ENCODE measurements at regions not wholly inside any gene's neighbourhood (a gene's known extent, or its start where the extent isn't known, plus 50 kb on each side); places are given as distances from the start of the nearest gene placed in this dataset.

- Histone ChIP-seq H2BK20ac (ENCODE audit: low read depth, low read length) (no peak overlapping the region), H4K8ac (ENCODE audit: low read depth in 2 of 2, low read length in 2 of 2) (no peak overlapping the region), H2AK5ac (ENCODE audit: low read depth, low read length) (no peak overlapping the region), H3K23ac (ENCODE audit: low read depth, low read length) (no peak overlapping the region), H4K20me1 (ENCODE audit: insufficient read depth, low read length) (no peaks in the 10 kb centered on the region), H3K4me3 (ENCODE audit: insufficient read depth, low read depth, low read length) (no peak overlapping the region), H3K36me3 (ENCODE audit: control insufficient read depth, insufficient read depth, low read length) (no peaks in the 10 kb centered on the region), H3K79me1 (ENCODE audit: low read depth in 1 of 2, low read length in 2 of 2) (no peaks in the 10 kb centered on the region), H3K4ac (ENCODE audit: low read depth, low read length) (no peak overlapping the region), H3K14ac (replicated peaks; ENCODE audit: low read depth, low read length) (no peak overlapping the region), H3K27me3 (ENCODE audit: control insufficient read depth, insufficient read depth, low read length) (peaks cover under 1% of the 10 kb centered on the region; the same call in 1 of the 2 replicates), H4K91ac (ENCODE audit: insufficient read depth, low read depth, low read length) (no peak overlapping the region), H3K18ac (ENCODE audit: low read depth, low read length) (no peak overlapping the region), H3K9me3 (ENCODE audit: control insufficient read depth, insufficient read depth, low read length) (no peaks in the 10 kb centered on the region), H2BK120ac (ENCODE audit: low read depth, low read length) (no peak overlapping the region), H2BK5ac (ENCODE audit: low read depth, low read length, poor library complexity, severe bottlenecking) (no peak overlapping the region), H4K5ac (ENCODE audit: low read depth, low read length) (no peak overlapping the region), H3K56ac (ENCODE audit: extremely low read depth, insufficient read depth, low read length) (no peak overlapping the region), H3K4me1 (ENCODE audit: control insufficient read depth, insufficient read depth, low read length) (no peaks in the 10 kb centered on the region), H2BK15ac (ENCODE audit: low read depth, low read length) (no peak overlapping the region), H2AFZ (replicated peaks; ENCODE audit: low read length, poor library complexity) (no peak overlapping the region), H3K4me2 (ENCODE audit: low read depth, low read length) (no peak overlapping the region), H2AK9ac (replicated peaks; ENCODE audit: low read depth, low read length, poor library complexity) (no peak overlapping the region), H3K9ac (ENCODE audit: low read depth, low read length) (no peak overlapping the region), H3K27ac (ENCODE audit: insufficient read depth, low read length) (no peak overlapping the region), H3K9me1 (ENCODE audit: insufficient read depth, low read length) (no peaks in the 10 kb centered on the region)
- TF ChIP-seq RCOR1 (IDR thresholded peaks at IDR 0.05; ENCODE audit: insufficient replicate concordance, low read length) (no peak), POLR2A (IDR thresholded peaks at IDR 0.05; ENCODE audit: low read depth, low read length) (no peak), RFX5 (IDR thresholded peaks at IDR 0.05; ENCODE audit: low read depth, low read length) (no peak), NFE2L2 (IDR thresholded peaks at IDR 0.05; ENCODE audit: low read depth, low read length) (no peak), MAFK (IDR thresholded peaks at IDR 0.05; ENCODE audit: low read depth, low read length) (no peak), SMC3 (IDR thresholded peaks at IDR 0.05; ENCODE audit: low read depth, low read length) (no peak), USF2 (IDR thresholded peaks at IDR 0.05; ENCODE audit: low read depth, low read length) (no peak), CTCF (conservative IDR thresholded peaks at IDR 0.05; ENCODE audit: low read depth, low read length) (no peak)
- DNase-seq, result no peak
- in situ Hi-C loops (cut with MboI; ENCODE audit: low sequenced_read_pairs), result no loop called here
- dilution Hi-C loops (cut with HindIII; ENCODE audit: low sequenced_read_pairs, unreplicated experiment), result no loop called here
- ChIA-PET POLR2A (ENCODE audit: unreplicated experiment) (no interaction called here), CTCF (no interaction called here)
- BruUV-seq (replicated peaks), result no TSS peak
- WGBS, 2 experiments (ENCODE audit: extremely low coverage in 2 of 2, insufficient read length in 1 of 2), result 14% methylated on average over 1 of the region's 10 CpGs; no CpG with 5 or more reads in 1 of the 2 experiments
- no peak for ATAC-seq (ENCODE audit: low read depth)
- intact Hi-C loops (cut with micrococcal nuclease), result no loop called here
Observed at GRCh38 chr1:36706416-36706815, 223.7 kb upstream of the CSF3R start.

Data from IMR-90 (cell line).